IPS-20b (cell line): ENCODE measurements at regions not wholly inside any gene's neighbourhood (a gene's known extent, or its start where the extent isn't known, plus 50 kb on each side); places are given as distances from the start of the nearest gene placed in this dataset.

Experiments
- H3K27ac ChIP-seq: one replicate; pipeline ENCODE4 v1.5.1; 2013; ENCODE audit warnings: low read length
- H3K27me3 ChIP-seq: 2 replicates; pipeline ENCODE4 v1.6.1; 2013; ENCODE audit warnings: mild to moderate bottlenecking, low read length, inconsistent platforms; ENCODE audit not compliant: insufficient read depth
- H3K36me3 ChIP-seq: 2 replicates; pipeline ENCODE4 v1.6.1; 2013; ENCODE audit warnings: low read depth, mild to moderate bottlenecking, inconsistent platforms, low read length, moderate library complexity; ENCODE audit not compliant: insufficient read depth
- H3K4me1 ChIP-seq: 2 replicates; pipeline ENCODE4 v1.6.1; 2013; ENCODE audit warnings: mild to moderate bottlenecking, control low read depth, inconsistent platforms, low read length, moderate library complexity; ENCODE audit not compliant: insufficient read depth
- H3K4me3 ChIP-seq: 2 replicates; pipeline ENCODE4 v1.5.1; 2013; ENCODE audit warnings: mild to moderate bottlenecking, low read length, inconsistent platforms
- H3K9ac ChIP-seq: 2 replicates; pipeline ENCODE4 v1.6.1; 2013; ENCODE audit warnings: low read depth, mild to moderate bottlenecking, inconsistent platforms, low read length, moderate library complexity
- H3K9me3 ChIP-seq: 2 replicates; pipeline ENCODE4 v1.6.1; 2013; ENCODE audit warnings: mild to moderate bottlenecking, low read depth, low read length, inconsistent platforms; ENCODE audit not compliant: insufficient read depth

DNA sequence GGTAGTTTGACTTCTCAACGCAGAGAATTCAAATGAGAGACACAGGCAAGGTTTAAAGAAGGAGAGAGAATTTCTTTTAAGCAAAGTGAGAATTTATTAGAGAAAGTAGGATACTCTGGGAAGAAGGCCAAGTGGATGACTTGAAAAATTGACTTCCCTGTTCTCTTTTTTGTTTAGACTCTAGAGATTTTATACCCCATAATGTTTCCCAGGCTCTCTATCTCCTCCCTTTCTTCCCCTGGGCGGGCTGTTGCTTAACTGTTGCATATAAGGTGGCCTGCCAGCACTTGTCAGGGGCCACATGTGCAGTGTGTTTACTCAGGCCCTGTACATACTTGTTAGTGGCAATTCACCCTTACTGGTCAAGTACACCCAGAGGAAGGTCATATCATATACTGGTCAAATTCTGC, 403.7 kb downstream of the SLC6A15 start:
- Histone ChIP-seq H3K27me3 (no peaks in the 10 kb centered on the region), H3K4me3 (no peak overlapping the region), H3K9ac (no peak overlapping the region), H3K4me1 (no peaks in the 10 kb centered on the region), H3K36me3 (no peaks in the 10 kb centered on the region), H3K27ac (no peak overlapping the region), H3K9me3 (no peaks in the 10 kb centered on the region)

GRCh38 chr12:84507956-84508850, 404.4 kb downstream of the SLC6A15 start:
- H3K27ac ChIP-seq, result no peak overlapping the region
- no peaks in the 10 kb centered on the region for H3K27me3 ChIP-seq
- H3K9me3 ChIP-seq, result no peaks in the 10 kb centered on the region
- no peaks in the 10 kb centered on the region for H3K4me1 ChIP-seq
- H3K36me3 ChIP-seq, result no peaks in the 10 kb centered on the region
- no peak overlapping the region for H3K4me3 ChIP-seq
- no peak overlapping the region for H3K9ac ChIP-seq

DNA sequence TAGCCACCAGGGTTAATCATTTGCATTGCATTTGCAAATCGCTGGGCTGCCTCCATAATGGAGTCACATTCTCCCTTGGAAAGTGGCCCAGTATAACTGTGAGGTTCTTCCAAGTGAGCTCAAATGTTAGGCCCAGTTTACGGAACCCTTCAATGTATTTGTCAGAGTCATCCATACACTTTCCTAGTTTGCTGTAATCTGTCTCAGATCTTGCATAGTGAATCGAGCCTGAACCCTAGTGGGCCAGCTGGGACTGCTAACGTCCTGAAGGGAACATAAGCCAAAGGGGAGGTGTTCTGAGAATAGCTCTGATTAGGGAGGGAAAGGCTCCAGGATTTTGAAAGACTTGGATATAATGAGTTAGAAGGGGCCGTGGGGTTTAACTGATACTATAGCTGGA, 406.3 kb downstream of the SLC6A15 start:
- no peak overlapping the region for H3K9ac ChIP-seq

GRCh38 chr12:84502907-84503787, 409.5 kb downstream of the SLC6A15 start:
- Histone ChIP-seq H3K9ac (no peak overlapping the region), H3K4me1 (no peaks in the 10 kb centered on the region), H3K27me3 (no peaks in the 10 kb centered on the region), H3K27ac (no peak overlapping the region), H3K9me3 (no peaks in the 10 kb centered on the region), H3K4me3 (no peak overlapping the region), H3K36me3 (no peaks in the 10 kb centered on the region)

More for the DNA sequence above, 406.3 kb downstream of the SLC6A15 start:
- Histone ChIP-seq H3K9me3 (no peaks in the 10 kb centered on the region), H3K27ac (no peak overlapping the region), H3K27me3 (no peaks in the 10 kb centered on the region), H3K4me3 (no peak overlapping the region), H3K36me3 (no peaks in the 10 kb centered on the region), H3K4me1 (no peaks in the 10 kb centered on the region)

GRCh38 chr12:84502180-84502860, 410.3 kb downstream of the SLC6A15 start:
- no peaks in the 10 kb centered on the region for H3K36me3 ChIP-seq
- H3K4me3 ChIP-seq, result no peak overlapping the region
- no peaks in the 10 kb centered on the region for H3K9me3 ChIP-seq
- H3K9ac ChIP-seq, result no peak overlapping the region
- no peaks in the 10 kb centered on the region for H3K27me3 ChIP-seq
- H3K27ac ChIP-seq, result no peak overlapping the region
- no peaks in the 10 kb centered on the region for H3K4me1 ChIP-seq

- H3K4me1 ChIP-seq, result no peaks in the 10 kb centered on the region
- H3K36me3 ChIP-seq, result no peaks in the 10 kb centered on the region
- no peaks in the 10 kb centered on the region for H3K9me3 ChIP-seq
- H3K27me3 ChIP-seq, result no peaks in the 10 kb centered on the region
- no peak overlapping the region for H3K27ac ChIP-seq
- H3K4me3 ChIP-seq, result no peak overlapping the region
- H3K9ac ChIP-seq, result no peak overlapping the region
These were observed 414.8 kb downstream of the SLC6A15 start for GRCh38 chr12:84497819-84498218.

GRCh38 chr12:84495711-84496110, 416.9 kb downstream of the SLC6A15 start:
- H3K4me3 ChIP-seq, result no peak overlapping the region
- H3K27ac ChIP-seq, result no peak overlapping the region
- no peaks in the 10 kb centered on the region for H3K36me3 ChIP-seq
- H3K27me3 ChIP-seq, result no peaks in the 10 kb centered on the region
- no peaks in the 10 kb centered on the region for H3K4me1 ChIP-seq
- H3K9ac ChIP-seq, result no peak overlapping the region
- no peaks in the 10 kb centered on the region for H3K9me3 ChIP-seq

- Histone ChIP-seq H3K36me3 (no peaks in the 10 kb centered on the region), H3K4me1 (no peaks in the 10 kb centered on the region), H3K9ac (no peak overlapping the region), H3K27ac (no peak overlapping the region), H3K27me3 (no peaks in the 10 kb centered on the region), H3K4me3 (no peak overlapping the region), H3K9me3 (no peaks in the 10 kb centered on the region)
These were observed 420.2 kb downstream of the SLC6A15 start for GRCh38 chr12:84492351-84492883.

GRCh38 chr12:84484798-84485197, 427.8 kb downstream of the SLC6A15 start:
- H3K27ac ChIP-seq, result no peak overlapping the region
- H3K4me3 ChIP-seq, result no peak overlapping the region
- H3K9ac ChIP-seq, result no peak overlapping the region
- H3K27me3 ChIP-seq, result no peaks in the 10 kb centered on the region
- H3K36me3 ChIP-seq, result no peaks in the 10 kb centered on the region
- no peaks in the 10 kb centered on the region for H3K9me3 ChIP-seq
- no peaks in the 10 kb centered on the region for H3K4me1 ChIP-seq

GRCh38 chr12:84480803-84481202, 431.8 kb downstream of the SLC6A15 start:
- Histone ChIP-seq H3K4me1 (no peaks in the 10 kb centered on the region), H3K9me3 (no peaks in the 10 kb centered on the region), H3K36me3 (no peaks in the 10 kb centered on the region), H3K27me3 (no peaks in the 10 kb centered on the region), H3K4me3 (no peak overlapping the region), H3K27ac (no peak overlapping the region), H3K9ac (no peak overlapping the region)

- Histone ChIP-seq H3K27me3 (no peaks in the 10 kb centered on the region), H3K9ac (no peak overlapping the region), H3K36me3 (no peaks in the 10 kb centered on the region), H3K4me3 (no peak overlapping the region), H3K4me1 (no peaks in the 10 kb centered on the region), H3K9me3 (no peaks in the 10 kb centered on the region), H3K27ac (no peak overlapping the region)
These were observed 442.2 kb downstream of the SLC6A15 start for GRCh38 chr12:84470361-84470760.
